ENCODE measurements at regions not wholly inside any gene's neighbourhood (a gene's known extent, or its start where the extent isn't known, plus 50 kb on each side); places are given as distances from the start of the nearest gene placed in this dataset.
"Not testable (repeated sequence)": the region's sequence is repeated elsewhere in the genome, so short reads cannot be mapped to it uniquely, and the experiment has no call there.

DNA sequence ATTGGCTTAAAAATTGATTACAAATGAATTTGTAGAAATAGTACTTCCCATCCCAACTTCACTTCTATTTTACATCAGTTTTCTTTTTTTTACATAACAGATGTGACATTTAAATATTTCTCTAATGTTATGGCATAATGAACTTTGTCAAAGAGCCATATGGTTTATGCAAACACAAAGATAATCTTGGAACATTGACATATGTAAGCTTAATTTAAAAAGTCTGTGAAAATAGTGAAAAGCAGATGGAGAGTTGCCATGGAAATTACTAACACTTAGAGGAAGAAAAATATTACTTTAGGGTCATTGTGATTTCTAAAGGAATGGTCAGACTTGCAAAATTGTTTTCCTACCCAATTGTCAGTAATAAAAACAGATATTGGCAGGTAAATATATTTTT is 232.4 kb downstream of the AEBP2 start:
- CTCF ChIA-PET (ENCODE audit: unreplicated experiment), result no interaction called here

DNA sequence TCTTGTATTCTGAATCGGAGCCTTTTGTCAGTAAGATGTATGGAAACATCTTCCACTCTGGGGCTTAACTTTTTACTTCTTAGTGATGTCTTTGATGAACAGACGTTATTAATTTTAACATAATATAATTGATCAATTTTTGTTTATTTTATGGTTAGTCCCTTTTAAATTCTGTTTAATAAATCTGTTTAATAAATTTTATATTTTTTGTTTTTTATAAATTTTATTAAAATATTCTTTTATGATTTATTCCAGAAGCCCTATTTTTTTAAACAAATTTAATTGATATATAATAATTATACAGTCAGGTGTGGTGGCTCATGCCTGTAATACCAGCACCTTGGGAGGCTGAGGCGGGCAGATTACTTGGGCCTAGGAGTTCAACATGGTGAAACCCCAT is 235.1 kb downstream of the AEBP2 start:
- no peak overlapping the region for H3K4me3 ChIP-seq (ENCODE audit: low read depth, low read length, poor library complexity, severe bottlenecking)
- H3K36me3 ChIP-seq (ENCODE audit: insufficient read depth, low read length), result no peaks in the 10 kb centered on the region
- no peaks in the 10 kb centered on the region for H3K4me1 ChIP-seq (ENCODE audit: insufficient read depth, low read length, poor library complexity, severe bottlenecking)
- CTCF ChIA-PET (ENCODE audit: unreplicated experiment), result no interaction called here
- H2AFZ ChIP-seq (ENCODE audit: low read length), result no peak overlapping the region
- no peaks in the 10 kb centered on the region for H3K9me3 ChIP-seq (ENCODE audit: low read length)
- H4K20me1 ChIP-seq (ENCODE audit: insufficient read depth, low read length), result no peaks in the 10 kb centered on the region
- H3K79me2 ChIP-seq (ENCODE audit: insufficient read depth, low read depth, low read length), result no peaks in the 10 kb centered on the region
- H3K4me2 ChIP-seq (ENCODE audit: low read length), result no peak overlapping the region
- H3K9me2 ChIP-seq (ENCODE audit: insufficient read depth, low read length), result no peaks in the 10 kb centered on the region
- H3K27ac ChIP-seq (ENCODE audit: low read depth, low read length, poor library complexity, severe bottlenecking), result no peak overlapping the region
- no peak for DNase-seq (ENCODE audit: low spot score)
- POLR2A ChIA-PET, result no interaction called here
- intact Hi-C loops (cut with micrococcal nuclease; ENCODE audit: unreplicated experiment), result no loop called here
- TF ChIP-seq, protein P1, sequence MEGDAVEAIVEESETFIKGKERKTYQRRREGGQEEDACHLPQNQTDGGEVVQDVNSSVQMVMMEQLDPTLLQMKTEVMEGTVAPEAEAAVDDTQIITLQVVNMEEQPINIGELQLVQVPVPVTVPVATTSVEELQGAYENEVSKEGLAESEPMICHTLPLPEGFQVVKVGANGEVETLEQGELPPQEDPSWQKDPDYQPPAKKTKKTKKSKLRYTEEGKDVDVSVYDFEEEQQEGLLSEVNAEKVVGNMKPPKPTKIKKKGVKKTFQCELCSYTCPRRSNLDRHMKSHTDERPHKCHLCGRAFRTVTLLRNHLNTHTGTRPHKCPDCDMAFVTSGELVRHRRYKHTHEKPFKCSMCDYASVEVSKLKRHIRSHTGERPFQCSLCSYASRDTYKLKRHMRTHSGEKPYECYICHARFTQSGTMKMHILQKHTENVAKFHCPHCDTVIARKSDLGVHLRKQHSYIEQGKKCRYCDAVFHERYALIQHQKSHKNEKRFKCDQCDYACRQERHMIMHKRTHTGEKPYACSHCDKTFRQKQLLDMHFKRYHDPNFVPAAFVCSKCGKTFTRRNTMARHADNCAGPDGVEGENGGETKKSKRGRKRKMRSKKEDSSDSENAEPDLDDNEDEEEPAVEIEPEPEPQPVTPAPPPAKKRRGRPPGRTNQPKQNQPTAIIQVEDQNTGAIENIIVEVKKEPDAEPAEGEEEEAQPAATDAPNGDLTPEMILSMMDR (conservative IDR thresholded peaks at IDR 0.05; ENCODE audit: low read length), result no peak
- no peak for TF ChIP-seq EZH2phosphoT487 (IDR thresholded peaks at IDR 0.05; ENCODE audit: borderline replicate concordance, low read depth, low read length)
- no TSS peak for BruUV-seq (replicated peaks)

More for the DNA sequence above, 232.4 kb downstream of the AEBP2 start:
- no peaks in the 10 kb centered on the region for H3K36me3 ChIP-seq (ENCODE audit: insufficient read depth, low read length)
- no peak overlapping the region for H3K4me3 ChIP-seq (ENCODE audit: low read depth, low read length, poor library complexity, severe bottlenecking)
- H3K9me3 ChIP-seq (ENCODE audit: low read length), result no peaks in the 10 kb centered on the region
- POLR2A ChIA-PET, result interaction anchor here (0.5 kb wide), 1 partner anchor 315 kb away, joined by 4 read pairs; no protein-coding TSS in a partner anchor
- H2AFZ ChIP-seq (ENCODE audit: low read length), result no peak overlapping the region
- TF ChIP-seq, protein P1 (conservative IDR thresholded peaks at IDR 0.05; ENCODE audit: low read length), result no peak
- no peak for TF ChIP-seq EZH2phosphoT487 (IDR thresholded peaks at IDR 0.05; ENCODE audit: borderline replicate concordance, low read depth, low read length)
- no peaks in the 10 kb centered on the region for H3K9me2 ChIP-seq (ENCODE audit: insufficient read depth, low read length)
- no TSS peak for BruUV-seq (replicated peaks)
- no peak overlapping the region for H3K4me2 ChIP-seq (ENCODE audit: low read length)
- no peaks in the 10 kb centered on the region for H3K4me1 ChIP-seq (ENCODE audit: insufficient read depth, low read length, poor library complexity, severe bottlenecking)
- no peak for DNase-seq (ENCODE audit: low spot score)
- H3K79me2 ChIP-seq (ENCODE audit: insufficient read depth, low read depth, low read length), result no peaks in the 10 kb centered on the region
- no peak overlapping the region for H3K27ac ChIP-seq (ENCODE audit: low read depth, low read length, poor library complexity, severe bottlenecking)
- H4K20me1 ChIP-seq (ENCODE audit: insufficient read depth, low read length), result no peaks in the 10 kb centered on the region
- intact Hi-C loops (cut with micrococcal nuclease; ENCODE audit: unreplicated experiment), result no loop called here

DNA sequence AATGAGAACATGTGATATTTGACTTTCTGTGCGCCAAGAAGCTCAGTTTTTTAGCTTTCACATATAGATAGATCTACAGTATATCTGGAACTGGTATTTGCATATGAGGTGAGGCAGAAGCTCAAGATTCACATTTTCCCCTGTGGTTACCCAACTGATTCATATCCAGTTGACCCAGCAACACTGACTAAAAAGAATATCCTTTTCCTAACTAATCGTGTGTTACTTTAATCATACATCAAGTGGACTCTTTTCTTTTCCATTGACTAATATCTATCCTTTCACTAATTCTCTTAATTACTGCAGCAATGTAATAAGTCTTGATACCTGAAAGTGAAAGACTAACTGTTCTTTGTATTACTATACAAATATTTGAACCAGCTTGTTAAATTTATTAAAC is 236.1 kb downstream of the AEBP2 start:
- no peak for DNase-seq (ENCODE audit: low spot score)
- Histone ChIP-seq H2AFZ (ENCODE audit: low read length) (no peak overlapping the region), H3K36me3 (ENCODE audit: insufficient read depth, low read length) (no peaks in the 10 kb centered on the region), H3K9me3 (ENCODE audit: low read length) (no peaks in the 10 kb centered on the region), H3K4me1 (ENCODE audit: insufficient read depth, low read length, poor library complexity, severe bottlenecking) (no peaks in the 10 kb centered on the region), H4K20me1 (ENCODE audit: insufficient read depth, low read length) (no peaks in the 10 kb centered on the region), H3K9me2 (ENCODE audit: insufficient read depth, low read length) (no peaks in the 10 kb centered on the region), H3K79me2 (ENCODE audit: insufficient read depth, low read depth, low read length) (no peaks in the 10 kb centered on the region), H3K27ac (ENCODE audit: low read depth, low read length, poor library complexity, severe bottlenecking) (no peak overlapping the region), H3K4me3 (ENCODE audit: low read depth, low read length, poor library complexity, severe bottlenecking) (no peak overlapping the region), H3K4me2 (ENCODE audit: low read length) (no peak overlapping the region)
- intact Hi-C loops (cut with micrococcal nuclease; ENCODE audit: unreplicated experiment), result no loop called here
- ChIA-PET POLR2A (interaction anchor here (0.6 kb wide), 1 partner anchor 222 kb away, joined by 3 read pairs; no protein-coding TSS in a partner anchor), CTCF (ENCODE audit: unreplicated experiment) (no interaction called here)
- no TSS peak for BruUV-seq (replicated peaks)
- TF ChIP-seq EZH2phosphoT487 (IDR thresholded peaks at IDR 0.05; ENCODE audit: borderline replicate concordance, low read depth, low read length), result no peak
- TF ChIP-seq, protein P1 (conservative IDR thresholded peaks at IDR 0.05; ENCODE audit: low read length), result no peak

DNA sequence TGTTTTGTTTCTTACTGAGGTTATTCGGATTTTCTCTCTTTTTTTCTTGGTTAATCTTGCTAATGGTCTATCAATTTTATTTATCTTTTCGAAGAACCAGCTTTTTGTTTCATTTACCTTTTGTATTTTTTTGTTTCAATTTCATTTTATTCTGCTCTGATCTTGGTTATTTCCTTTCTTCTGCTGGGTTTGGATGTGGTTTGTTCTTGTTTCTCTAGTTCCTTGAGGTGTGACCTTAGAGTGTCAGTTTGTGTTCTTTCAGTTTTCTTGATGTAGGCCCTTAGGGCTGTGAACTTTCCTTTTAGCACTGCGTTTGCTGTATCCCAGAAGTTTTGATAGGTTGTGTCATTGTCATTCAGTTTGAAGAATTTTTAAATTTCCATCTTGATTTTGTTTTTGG is 239.2 kb downstream of the AEBP2 start:
- POLR2A ChIA-PET, result interaction anchor here (0.7 kb wide), 1 partner anchor 17 kb away, joined by 3 read pairs; no protein-coding TSS in a partner anchor
- H2AFZ ChIP-seq (ENCODE audit: low read length); H3K9me3 ChIP-seq (ENCODE audit: low read length); BruUV-seq (replicated peaks); DNase-seq (ENCODE audit: low spot score); intact Hi-C loops (cut with micrococcal nuclease; ENCODE audit: unreplicated experiment); H3K4me1 ChIP-seq (ENCODE audit: insufficient read depth, low read length, poor library complexity, severe bottlenecking); CTCF ChIA-PET (ENCODE audit: unreplicated experiment); H3K79me2 ChIP-seq (ENCODE audit: insufficient read depth, low read depth, low read length); H3K4me3 ChIP-seq (ENCODE audit: low read depth, low read length, poor library complexity, severe bottlenecking); H3K4me2 ChIP-seq (ENCODE audit: low read length); H3K36me3 ChIP-seq (ENCODE audit: insufficient read depth, low read length); H3K27ac ChIP-seq (ENCODE audit: low read depth, low read length, poor library complexity, severe bottlenecking); H4K20me1 ChIP-seq (ENCODE audit: insufficient read depth, low read length); H3K9me2 ChIP-seq (ENCODE audit: insufficient read depth, low read length): not testable (repeated sequence)
